ENCODE measurements at regions not wholly inside any gene's neighbourhood (a gene's known extent, or its start where the extent isn't known, plus 50 kb on each side); places are given as distances from the start of the nearest gene placed in this dataset.
"Not testable (repeated sequence)": the region's sequence is repeated elsewhere in the genome, so short reads cannot be mapped to it uniquely, and the experiment has no call there.

DNA sequence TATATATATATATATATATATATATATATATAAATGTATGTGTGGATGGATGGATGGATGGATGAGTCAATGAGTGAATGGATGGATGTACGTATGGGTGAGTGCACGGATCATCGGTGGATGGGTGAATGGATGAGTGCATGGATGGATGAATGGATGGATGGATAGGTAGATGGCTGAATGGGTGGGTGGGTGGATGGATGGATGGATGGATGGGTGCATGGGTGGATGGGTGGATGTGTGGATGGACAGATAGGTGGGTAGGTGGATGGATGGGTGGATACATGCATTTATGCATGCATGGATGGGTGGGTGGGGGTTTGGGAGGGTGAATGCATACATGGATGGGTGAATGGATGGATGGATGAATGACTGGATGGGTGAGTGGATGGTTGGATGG lies 138.8 kb upstream of the ZNF469 start:
- H3K27me3 ChIP-seq (ENCODE audit: insufficient read depth, low read length); H3K9me3 Mint-ChIP-seq; H3K27ac Mint-ChIP-seq; H2BK20ac ChIP-seq (ENCODE audit: low read depth, low read length, poor library complexity, severe bottlenecking); H2BK5ac ChIP-seq (ENCODE audit: insufficient read length, low read length); H2BK15ac ChIP-seq (ENCODE audit: low read depth, low read length); H3K4me1 ChIP-seq (ENCODE audit: insufficient read depth, low read length); H3K56ac ChIP-seq (ENCODE audit: insufficient read length, low read depth, low read length); H4K20me1 ChIP-seq (ENCODE audit: control insufficient read depth, insufficient read depth, insufficient read length); H3K79me1 ChIP-seq (ENCODE audit: insufficient read depth, low read depth, low read length, poor library complexity, severe bottlenecking); H3K27me3 Mint-ChIP-seq (ENCODE audit: low read depth); H3K4me1 Mint-ChIP-seq; H3K9ac ChIP-seq (ENCODE audit: extremely low read depth, insufficient read length, low read length); H3K27ac ChIP-seq (ENCODE audit: insufficient read length, low read depth, low read length); H4K91ac ChIP-seq (ENCODE audit: insufficient read length, low read depth, low read length); H3K23ac ChIP-seq (ENCODE audit: insufficient read length, low read depth, low read length); H3K4ac ChIP-seq (ENCODE audit: low read depth, low read length); H4K5ac ChIP-seq (ENCODE audit: insufficient read length, low read depth, low read length); H3K18ac ChIP-seq (ENCODE audit: insufficient read length, low read depth, low read length); H3K23me2 ChIP-seq (ENCODE audit: insufficient read length, low read depth, low read length, poor library complexity, severe bottlenecking); H3T11ph ChIP-seq (ENCODE audit: low read length); H2AK5ac ChIP-seq (ENCODE audit: insufficient read length, low read length); H3K14ac ChIP-seq (ENCODE audit: insufficient read depth, low read length); H3K9me3 ChIP-seq (ENCODE audit: control insufficient read depth, low read depth, low read length); H3K4me3 Mint-ChIP-seq; H2BK12ac ChIP-seq (ENCODE audit: insufficient read length, low read depth, low read length); H3K36me3 Mint-ChIP-seq (ENCODE audit: insufficient read depth in 1 of 3, low read depth in 3 of 3); H3K79me2 ChIP-seq (ENCODE audit: insufficient read depth, low read length); H2AFZ ChIP-seq (ENCODE audit: low read length); H2BK120ac ChIP-seq (ENCODE audit: low read depth, low read length, poor library complexity, severe bottlenecking); H3K4me2 ChIP-seq (ENCODE audit: insufficient read depth, insufficient read length, low read length); H4K8ac ChIP-seq (replicated peaks; ENCODE audit: insufficient read length, low read depth, low read length); DNase-seq: not testable (repeated sequence)
- WGBS (ENCODE audit: extremely low coverage, insufficient read length, low lambda C conversion rate): no CpG with 5 or more reads among the region's 3 CpGs

DNA sequence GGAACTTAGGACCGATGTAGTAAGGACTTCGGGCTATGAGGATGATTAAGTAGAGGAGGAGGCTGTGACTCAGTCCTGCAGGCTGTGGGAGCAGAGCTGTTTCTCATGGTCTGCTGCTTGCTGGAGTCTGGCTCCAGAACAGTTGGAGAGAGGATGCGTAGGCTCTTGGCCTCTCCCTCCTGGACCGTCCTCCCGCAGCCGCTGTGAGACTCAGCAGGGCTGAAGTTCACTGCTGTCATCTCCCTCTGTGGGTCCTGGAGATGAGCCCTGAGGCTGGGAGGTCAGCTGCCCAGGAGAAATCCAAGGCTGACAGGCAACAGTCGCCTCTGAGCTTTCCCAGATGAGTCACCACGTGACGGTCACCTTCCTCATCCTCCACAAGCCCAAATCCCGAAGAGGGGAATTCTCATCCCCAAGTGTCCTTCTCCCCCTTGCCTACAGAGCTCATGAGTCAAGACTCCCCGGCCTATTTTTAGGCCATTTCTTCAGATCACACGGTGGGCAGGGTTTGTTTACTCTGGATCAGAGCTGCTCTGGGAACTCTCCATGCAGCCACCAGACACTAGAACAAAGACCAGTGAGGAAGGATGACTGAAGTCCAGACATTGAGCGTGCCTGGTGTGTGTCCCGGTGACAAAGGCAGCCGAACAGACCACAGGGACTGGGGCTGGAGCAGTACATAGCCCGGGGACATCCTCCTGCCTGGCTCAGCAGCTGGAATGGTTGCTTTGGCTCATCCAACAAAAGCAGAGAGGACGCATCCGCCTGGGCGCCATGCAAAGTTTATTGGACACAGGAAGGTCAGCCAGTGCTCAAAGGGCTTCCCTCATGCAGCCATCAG lies 137.3 kb upstream of the ZNF469 start:
- H3K56ac ChIP-seq (ENCODE audit: insufficient read length, low read depth, low read length); H3T11ph ChIP-seq (ENCODE audit: low read length); H2BK20ac ChIP-seq (ENCODE audit: low read depth, low read length, poor library complexity, severe bottlenecking); H3K79me2 ChIP-seq (ENCODE audit: insufficient read depth, low read length); H2BK12ac ChIP-seq (ENCODE audit: insufficient read length, low read depth, low read length); H3K4me3 Mint-ChIP-seq; H4K91ac ChIP-seq (ENCODE audit: insufficient read length, low read depth, low read length); H3K18ac ChIP-seq (ENCODE audit: insufficient read length, low read depth, low read length); H2BK120ac ChIP-seq (ENCODE audit: low read depth, low read length, poor library complexity, severe bottlenecking); H3K23me2 ChIP-seq (ENCODE audit: insufficient read length, low read depth, low read length, poor library complexity, severe bottlenecking); H3K23ac ChIP-seq (ENCODE audit: insufficient read length, low read depth, low read length); H3K4me1 ChIP-seq (ENCODE audit: insufficient read depth, low read length); H3K4me2 ChIP-seq (ENCODE audit: insufficient read depth, insufficient read length, low read length); H2AK5ac ChIP-seq (ENCODE audit: insufficient read length, low read length); H3K14ac ChIP-seq (ENCODE audit: insufficient read depth, low read length); H4K8ac ChIP-seq (replicated peaks; ENCODE audit: insufficient read length, low read depth, low read length); H3K9ac ChIP-seq (ENCODE audit: extremely low read depth, insufficient read length, low read length); H3K27ac Mint-ChIP-seq; DNase-seq; H3K9me3 ChIP-seq (ENCODE audit: control insufficient read depth, low read depth, low read length); H4K5ac ChIP-seq (ENCODE audit: insufficient read length, low read depth, low read length); H2BK5ac ChIP-seq (ENCODE audit: insufficient read length, low read length); H3K36me3 Mint-ChIP-seq (ENCODE audit: insufficient read depth in 1 of 3, low read depth in 3 of 3); H4K20me1 ChIP-seq (ENCODE audit: control insufficient read depth, insufficient read depth, insufficient read length); H3K79me1 ChIP-seq (ENCODE audit: insufficient read depth, low read depth, low read length, poor library complexity, severe bottlenecking); H2BK15ac ChIP-seq (ENCODE audit: low read depth, low read length); H3K4me1 Mint-ChIP-seq; H3K4ac ChIP-seq (ENCODE audit: low read depth, low read length); H3K27me3 Mint-ChIP-seq (ENCODE audit: low read depth); H3K27me3 ChIP-seq (ENCODE audit: insufficient read depth, low read length); H2AFZ ChIP-seq (ENCODE audit: low read length); H3K27ac ChIP-seq (ENCODE audit: insufficient read length, low read depth, low read length); H3K9me3 Mint-ChIP-seq: not testable (repeated sequence)
- WGBS (ENCODE audit: extremely low coverage, insufficient read length, low lambda C conversion rate): no CpG with 5 or more reads among the region's 19 CpGs

All from H9 (cell line).